Muscle of leg (tissue), 3 donors: ENCODE measurements at regions not wholly inside any gene's neighbourhood (a gene's known extent, or its start where the extent isn't known, plus 50 kb on each side); places are given as distances from the start of the nearest gene placed in this dataset.
"Not testable (repeated sequence)": the region's sequence is repeated elsewhere in the genome, so short reads cannot be mapped to it uniquely, and the experiment has no call there.

Experiments used
- DNase-seq: peaks from one replicate; pipeline ENCODE4 v3.0.0; 2013
- H3K27ac ChIP-seq: one replicate; pipeline ENCODE4 v1.5.1; 2013; ENCODE audit warnings: mild to moderate bottlenecking, low read length, control low read depth
- H3K27me3 ChIP-seq: one replicate; pipeline ENCODE4 v1.6.1; 2013; ENCODE audit warnings: low read length; ENCODE audit not compliant: control insufficient read depth, insufficient read depth
- H3K36me3 ChIP-seq: one replicate; pipeline ENCODE4 v1.6.1; 2013; ENCODE audit warnings: low read length; ENCODE audit not compliant: control insufficient read depth, insufficient read depth
- H3K4me1 ChIP-seq: one replicate; pipeline ENCODE4 v1.6.1; 2013; ENCODE audit warnings: low read length; ENCODE audit not compliant: control insufficient read depth, insufficient read depth
- H3K4me3 ChIP-seq: one replicate; pipeline ENCODE4 v1.5.1; 2013; ENCODE audit warnings: low read length, control low read depth
- H3K9me3 ChIP-seq: replicated peaks from 2 replicates; pipeline ENCODE4 v1.6.1; 2013; ENCODE audit warnings: low read depth, low read length; ENCODE audit not compliant: control insufficient read depth
- WGBS: methylation state at CpG from one replicate; pipeline ENCODE4 v1.1.5; 2013; ENCODE audit warnings: missing lambda C conversion rate; ENCODE audit not compliant: insufficient coverage; 5-methylcytosine and 5-hydroxymethylcytosine counted together

DNA sequence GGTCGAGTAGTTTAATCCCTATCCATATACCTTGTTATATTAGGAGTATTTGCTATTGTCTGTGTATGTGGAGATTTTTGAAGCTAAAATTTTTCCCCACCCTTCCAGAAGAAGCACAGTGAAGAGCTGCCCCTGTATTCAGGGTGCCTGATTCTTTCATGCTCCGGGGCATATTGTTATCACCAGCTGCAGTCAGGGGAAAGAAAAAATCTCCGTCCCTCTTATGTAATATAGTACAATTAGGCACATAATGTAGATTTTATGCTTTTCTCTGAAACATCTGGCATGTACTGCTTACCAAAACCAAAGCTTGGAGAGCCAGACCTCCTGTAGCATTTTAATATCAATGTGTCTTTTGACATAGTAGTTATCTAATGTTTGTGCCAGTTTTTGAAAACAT, 214.9 kb upstream of the EDNRB start:
- no peaks in the 10 kb centered on the region for H3K9me3 ChIP-seq
- WGBS, result no CpG with 5 or more reads among the region's 3 CpGs
- no peaks in the 10 kb centered on the region for H3K27me3 ChIP-seq
- DNase-seq, result no peak
- H3K4me3 ChIP-seq, result no peak overlapping the region
- H3K36me3 ChIP-seq, result no peaks in the 10 kb centered on the region
- H3K4me1 ChIP-seq, result no peaks in the 10 kb centered on the region
- H3K27ac ChIP-seq, result no peak overlapping the region

GRCh38 chr13:78131811-78132210, 213.2 kb upstream of the EDNRB start:
- no peaks in the 10 kb centered on the region for H3K27me3 ChIP-seq
- DNase-seq, result no peak
- no peak overlapping the region for H3K4me3 ChIP-seq
- H3K36me3 ChIP-seq, result no peaks in the 10 kb centered on the region
- no peaks in the 10 kb centered on the region for H3K4me1 ChIP-seq
- no peak overlapping the region for H3K27ac ChIP-seq
- H3K9me3 ChIP-seq, result no peaks in the 10 kb centered on the region

DNA sequence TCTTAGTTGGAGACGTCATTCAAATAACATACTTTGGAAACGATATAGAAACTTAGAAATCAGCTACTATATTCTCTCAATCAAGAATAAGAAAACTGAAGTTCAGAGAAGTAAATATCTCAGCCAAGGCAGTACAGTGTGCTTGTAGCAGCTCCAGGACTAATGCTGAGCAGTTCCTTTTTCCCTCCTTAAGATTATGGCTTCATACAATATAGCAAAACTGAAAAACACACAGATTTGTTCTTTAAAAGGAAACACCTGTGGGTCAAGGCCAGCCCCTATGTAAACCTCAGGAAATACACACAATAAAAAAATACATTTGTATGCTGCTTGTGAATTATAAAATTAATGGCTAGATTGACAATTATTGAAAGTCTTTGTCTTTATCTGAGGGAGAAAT, 212.7 kb upstream of the EDNRB start:
- no peaks in the 10 kb centered on the region for H3K9me3 ChIP-seq
- no peak overlapping the region for H3K4me3 ChIP-seq
- WGBS, result no CpG with 5 or more reads among the region's 2 CpGs
- H3K27me3 ChIP-seq, result no peaks in the 10 kb centered on the region
- no peaks in the 10 kb centered on the region for H3K36me3 ChIP-seq
- H3K27ac ChIP-seq, result no peak overlapping the region
- no peaks in the 10 kb centered on the region for H3K4me1 ChIP-seq
- DNase-seq, result no peak

- no peak overlapping the region for H3K27ac ChIP-seq
- no peaks in the 10 kb centered on the region for H3K27me3 ChIP-seq
- WGBS, result no CpG with 5 or more reads among the region's 2 CpGs
- peak; percentile 43 for DNase-seq
- H3K4me3 ChIP-seq, result no peak overlapping the region
- no peaks in the 10 kb centered on the region for H3K36me3 ChIP-seq
- H3K9me3 ChIP-seq, result no peaks in the 10 kb centered on the region
- H3K4me1 ChIP-seq, result no peaks in the 10 kb centered on the region
Observed at GRCh38 chr13:78129823-78130222, 211.2 kb upstream of the EDNRB start.

DNA sequence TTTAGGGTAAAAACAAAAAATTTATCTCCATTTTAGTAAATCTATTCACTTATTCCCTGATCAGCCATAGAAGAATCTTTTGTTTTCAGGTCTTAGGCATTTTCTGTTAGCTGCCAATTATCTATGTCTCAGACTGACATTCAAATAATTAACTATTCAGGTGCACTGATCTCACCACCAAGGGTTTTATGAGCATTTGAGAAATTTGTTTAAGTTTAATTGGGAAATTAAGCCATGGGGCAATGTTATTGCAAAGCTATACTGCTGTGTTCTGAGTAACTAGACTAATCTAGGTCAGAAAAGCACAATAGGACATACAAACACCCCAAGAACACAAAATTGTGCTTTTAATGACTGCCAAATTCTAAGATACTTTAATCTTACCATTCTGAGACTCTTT, 210.7 kb upstream of the EDNRB start:
- no peak for DNase-seq
- Histone ChIP-seq H3K4me3 (no peak overlapping the region), H3K4me1 (no peaks in the 10 kb centered on the region), H3K9me3 (no peaks in the 10 kb centered on the region), H3K36me3 (no peaks in the 10 kb centered on the region), H3K27me3 (no peaks in the 10 kb centered on the region), H3K27ac (no peak overlapping the region)

- DNase-seq, result peak; percentile 84
- H3K36me3 ChIP-seq, result no peaks in the 10 kb centered on the region
- no peak overlapping the region for H3K4me3 ChIP-seq
- no peak overlapping the region for H3K27ac ChIP-seq
- no peaks in the 10 kb centered on the region for H3K4me1 ChIP-seq
- 68% methylated on average over 8 of the region's 13 CpGs for WGBS
- no peaks in the 10 kb centered on the region for H3K9me3 ChIP-seq
- H3K27me3 ChIP-seq, result no peaks in the 10 kb centered on the region
Observed at GRCh38 chr13:78121459-78122348, 203.1 kb upstream of the EDNRB start.

DNA sequence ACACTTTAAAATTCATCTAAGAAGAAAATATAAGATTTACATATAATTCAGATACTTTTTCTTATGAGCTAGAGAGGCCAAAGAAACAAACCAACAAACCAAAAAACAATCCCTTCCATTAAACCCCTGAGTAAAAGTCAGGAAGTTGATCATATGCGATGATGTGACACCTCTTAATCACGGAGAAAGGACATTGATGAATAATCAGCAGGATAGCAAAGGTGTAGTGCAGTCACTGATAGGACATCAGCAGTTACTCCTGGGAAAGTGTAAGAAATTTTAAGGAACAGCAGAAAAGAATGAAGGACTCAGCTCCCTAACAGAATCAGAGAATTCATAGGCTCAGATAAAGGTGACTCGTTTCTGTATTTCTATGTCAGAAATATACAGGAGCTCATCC, 202.4 kb upstream of the EDNRB start:
- Histone ChIP-seq H3K9me3 (no peaks in the 10 kb centered on the region), H3K27me3 (no peaks in the 10 kb centered on the region), H3K36me3 (no peaks in the 10 kb centered on the region), H3K4me3 (no peak overlapping the region), H3K27ac (no peak overlapping the region), H3K4me1 (no peaks in the 10 kb centered on the region)
- no CpG with 5 or more reads among the region's 3 CpGs for WGBS
- DNase-seq, result no peak

- not testable (repeated sequence) for H3K27ac ChIP-seq, H3K4me3 ChIP-seq, H3K27me3 ChIP-seq, H3K9me3 ChIP-seq, H3K36me3 ChIP-seq, DNase-seq, H3K4me1 ChIP-seq
- WGBS, result no CpG with 5 or more reads among the region's 1 CpG
Observed at GRCh38 chr13:78120144-78120543, 201.5 kb upstream of the EDNRB start.

DNA sequence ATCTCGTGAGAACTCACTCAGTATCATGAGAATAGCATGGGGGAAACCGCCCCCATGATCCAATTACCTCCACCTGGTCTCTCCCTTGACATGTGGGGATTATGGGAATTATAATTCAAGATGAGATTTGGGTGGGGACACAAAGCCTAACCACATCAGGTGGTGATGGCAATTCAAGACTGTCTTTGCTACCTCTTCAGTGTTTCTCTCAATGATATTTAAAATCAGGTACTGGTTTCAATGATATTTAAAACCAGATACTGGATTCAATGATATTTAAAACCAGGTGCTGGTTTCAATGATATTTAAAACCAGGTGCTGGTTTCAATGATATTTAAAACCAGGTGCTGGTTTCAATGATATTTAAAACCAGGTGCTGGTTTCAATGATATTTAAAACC, 198.4 kb upstream of the EDNRB start:
- H3K9me3 ChIP-seq, H3K27me3 ChIP-seq, H3K4me3 ChIP-seq, H3K4me1 ChIP-seq, H3K36me3 ChIP-seq, H3K27ac ChIP-seq, DNase-seq: not testable (repeated sequence)
- no CpG with 5 or more reads among the region's 2 CpGs for WGBS

- Histone ChIP-seq H3K4me1 (no peaks in the 10 kb centered on the region), H3K4me3 (no peak overlapping the region), H3K36me3 (no peaks in the 10 kb centered on the region), H3K27me3 (no peaks in the 10 kb centered on the region), H3K27ac (no peak overlapping the region), H3K9me3 (no peaks in the 10 kb centered on the region)
- DNase-seq, result no peak
Observed at GRCh38 chr13:78105656-78106055, 187.0 kb upstream of the EDNRB start.

DNA sequence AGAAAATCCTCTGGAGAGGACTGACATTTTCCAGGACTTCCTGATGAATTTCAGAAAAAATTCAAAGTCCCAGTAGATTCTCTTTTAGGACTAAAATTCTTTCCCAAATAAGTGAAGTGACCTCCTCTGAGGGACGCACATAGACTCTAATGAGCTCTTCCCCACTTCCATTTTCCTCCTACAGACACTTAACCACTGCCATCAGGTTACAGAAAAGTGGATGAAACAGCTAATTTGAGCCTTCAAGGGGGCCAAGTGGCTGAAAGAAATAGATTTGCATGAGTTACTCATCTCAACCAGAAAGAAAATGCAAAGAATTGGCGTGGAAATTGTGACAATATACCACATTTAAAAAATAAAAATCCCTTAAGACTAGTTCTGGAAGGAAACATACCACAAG, 185.3 kb upstream of the EDNRB start:
- no peak overlapping the region for H3K4me3 ChIP-seq
- no peaks in the 10 kb centered on the region for H3K9me3 ChIP-seq
- H3K27ac ChIP-seq, result no peak overlapping the region
- H3K4me1 ChIP-seq, result no peaks in the 10 kb centered on the region
- H3K27me3 ChIP-seq, result no peaks in the 10 kb centered on the region
- peak; percentile 83 for DNase-seq
- no CpG with 5 or more reads among the region's 2 CpGs for WGBS
- H3K36me3 ChIP-seq, result no peaks in the 10 kb centered on the region
